Fibroblast of the aortic adventitia (primary cell): ENCODE measurements at regions not wholly inside any gene's neighbourhood (a gene's known extent, or its start where the extent isn't known, plus 50 kb on each side); places are given as distances from the start of the nearest gene placed in this dataset.

ENCODE experiments used
- DNase-seq: peaks from one replicate; pipeline ENCODE4 v3.0.0-alpha.2; 2010; ENCODE audit warnings: low read depth
- H3K4me3 ChIP-seq: 2 replicates; pipeline ENCODE4 v1.5.1; 2011; ENCODE audit warnings: low read depth, mild to moderate bottlenecking, control low read depth, low read length, moderate library complexity
- TF ChIP-seq, protein P1 (sequence below): IDR thresholded peaks from 2 replicates; pipeline ENCODE4 v1.5.1; 2011; ENCODE audit warnings: mild to moderate bottlenecking, low read length, control low read depth, inconsistent platforms; ENCODE audit not compliant: insufficient read depth

DNA sequence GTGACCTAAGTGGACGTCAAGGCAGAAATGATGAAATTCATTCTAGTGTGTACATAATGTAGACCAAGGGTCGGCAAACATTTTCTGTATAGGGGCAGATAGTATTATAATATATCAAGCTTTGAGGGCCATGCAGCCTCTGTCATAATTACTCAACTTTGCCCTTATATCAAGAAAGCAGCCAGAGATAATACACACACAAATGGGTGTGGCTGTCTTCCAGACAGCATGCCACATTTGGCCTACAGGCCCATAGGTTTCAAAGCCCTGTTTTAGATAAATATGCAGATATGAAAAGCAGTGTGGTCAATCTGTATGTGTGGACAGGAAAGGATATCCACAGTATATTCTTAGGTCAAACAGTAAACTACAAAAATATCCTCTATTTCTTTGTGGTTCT, 320.1 kb upstream of the FMN2 start:
- TF ChIP-seq, protein P1, sequence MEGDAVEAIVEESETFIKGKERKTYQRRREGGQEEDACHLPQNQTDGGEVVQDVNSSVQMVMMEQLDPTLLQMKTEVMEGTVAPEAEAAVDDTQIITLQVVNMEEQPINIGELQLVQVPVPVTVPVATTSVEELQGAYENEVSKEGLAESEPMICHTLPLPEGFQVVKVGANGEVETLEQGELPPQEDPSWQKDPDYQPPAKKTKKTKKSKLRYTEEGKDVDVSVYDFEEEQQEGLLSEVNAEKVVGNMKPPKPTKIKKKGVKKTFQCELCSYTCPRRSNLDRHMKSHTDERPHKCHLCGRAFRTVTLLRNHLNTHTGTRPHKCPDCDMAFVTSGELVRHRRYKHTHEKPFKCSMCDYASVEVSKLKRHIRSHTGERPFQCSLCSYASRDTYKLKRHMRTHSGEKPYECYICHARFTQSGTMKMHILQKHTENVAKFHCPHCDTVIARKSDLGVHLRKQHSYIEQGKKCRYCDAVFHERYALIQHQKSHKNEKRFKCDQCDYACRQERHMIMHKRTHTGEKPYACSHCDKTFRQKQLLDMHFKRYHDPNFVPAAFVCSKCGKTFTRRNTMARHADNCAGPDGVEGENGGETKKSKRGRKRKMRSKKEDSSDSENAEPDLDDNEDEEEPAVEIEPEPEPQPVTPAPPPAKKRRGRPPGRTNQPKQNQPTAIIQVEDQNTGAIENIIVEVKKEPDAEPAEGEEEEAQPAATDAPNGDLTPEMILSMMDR, result no peak
- DNase-seq, result no peak
- H3K4me3 ChIP-seq, result no peak overlapping the region

DNA sequence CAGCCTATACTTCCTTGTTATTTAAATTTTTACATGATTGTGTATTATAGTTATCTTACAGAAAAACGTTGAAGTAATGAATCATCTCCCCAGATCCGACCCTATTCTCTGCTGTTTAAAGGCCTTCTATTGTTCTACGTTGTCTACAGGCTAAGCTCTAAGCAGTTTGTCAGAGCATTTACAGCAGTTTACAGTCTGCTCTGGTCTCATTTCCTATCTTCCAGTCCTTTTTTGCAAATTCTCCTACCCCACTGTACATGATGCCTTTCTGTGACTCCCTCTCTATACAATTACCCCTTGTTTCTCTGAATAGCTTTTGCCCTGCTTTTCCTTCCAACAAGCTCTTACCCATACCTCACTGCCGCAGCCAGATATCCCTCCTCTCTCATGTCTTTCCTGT, 319.2 kb upstream of the FMN2 start:
- no peak overlapping the region for H3K4me3 ChIP-seq
- TF ChIP-seq, protein P1, result no peak
- DNase-seq, result no peak

DNA sequence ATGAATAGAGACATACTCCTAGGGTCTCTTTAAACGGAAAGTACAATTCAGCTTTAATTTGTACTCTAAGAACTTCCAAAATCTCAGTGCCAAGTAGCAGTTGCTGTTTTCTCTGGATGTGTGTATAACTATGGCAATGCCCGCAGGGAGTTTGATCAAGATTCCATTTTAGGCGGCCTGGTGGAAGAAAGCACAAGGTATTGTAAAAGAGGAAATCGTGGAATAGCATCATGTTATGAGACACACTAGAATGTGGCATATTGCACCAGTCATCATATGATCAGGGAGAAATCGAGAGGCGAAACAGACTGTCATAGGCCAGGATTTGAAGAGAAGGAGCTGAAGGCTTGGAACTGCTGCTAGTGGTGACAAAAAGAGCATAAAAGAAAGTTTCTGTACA, 316.2 kb upstream of the FMN2 start:
- H3K4me3 ChIP-seq, result no peak overlapping the region
- no peak for DNase-seq
- TF ChIP-seq, protein P1, result no peak

DNA sequence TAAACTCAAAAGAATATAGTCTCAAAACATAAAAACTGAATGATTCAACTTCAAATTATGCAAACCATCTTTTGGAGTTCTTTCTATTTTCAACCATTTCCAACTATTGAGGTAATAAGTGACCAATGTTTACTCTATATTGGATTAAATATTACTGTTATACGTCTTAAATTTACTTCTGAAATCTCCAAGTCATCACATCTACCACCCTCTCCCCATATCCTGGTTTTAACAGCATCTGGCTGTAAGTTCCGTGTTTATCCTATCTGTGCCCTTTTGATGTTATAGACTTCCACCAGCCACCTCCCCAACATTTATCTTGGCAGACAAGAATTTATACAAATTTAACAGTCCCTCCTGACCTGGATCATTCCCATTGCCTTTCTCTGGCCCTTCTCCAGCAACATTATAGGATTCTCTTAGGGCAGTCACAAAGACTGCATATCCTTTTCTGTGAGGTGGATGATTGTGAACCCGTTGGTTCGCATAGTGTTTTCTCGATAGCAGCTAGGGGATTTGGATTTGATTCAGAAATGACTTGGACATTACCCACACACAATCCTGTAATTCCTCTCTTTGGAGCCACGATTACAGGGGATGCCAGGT, 313.4 kb upstream of the FMN2 start:
- H3K4me3 ChIP-seq, result no peak overlapping the region
- TF ChIP-seq, protein P1, result no peak
- no peak for DNase-seq

DNA sequence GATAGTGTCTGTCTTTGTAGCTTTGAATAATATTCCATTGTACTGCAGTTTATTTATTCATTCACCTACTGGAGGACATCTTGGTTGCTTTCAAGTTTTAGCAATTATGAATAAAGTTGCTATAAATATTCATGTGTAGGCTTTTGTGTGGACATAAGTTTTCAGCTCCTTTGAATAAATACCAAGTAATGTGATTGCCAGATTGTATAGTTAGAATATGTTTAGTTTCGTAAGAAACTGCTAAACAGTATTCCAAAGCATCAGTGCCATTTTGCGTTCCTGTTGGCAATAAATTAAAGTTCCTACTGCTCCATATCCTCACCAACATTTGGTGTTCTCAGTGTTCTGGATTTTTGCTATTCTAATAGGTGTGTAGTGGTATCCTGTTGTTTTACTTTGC, 311.7 kb upstream of the FMN2 start:
- no peak overlapping the region for H3K4me3 ChIP-seq
- TF ChIP-seq, protein P1, result no peak
- no peak for DNase-seq

DNA sequence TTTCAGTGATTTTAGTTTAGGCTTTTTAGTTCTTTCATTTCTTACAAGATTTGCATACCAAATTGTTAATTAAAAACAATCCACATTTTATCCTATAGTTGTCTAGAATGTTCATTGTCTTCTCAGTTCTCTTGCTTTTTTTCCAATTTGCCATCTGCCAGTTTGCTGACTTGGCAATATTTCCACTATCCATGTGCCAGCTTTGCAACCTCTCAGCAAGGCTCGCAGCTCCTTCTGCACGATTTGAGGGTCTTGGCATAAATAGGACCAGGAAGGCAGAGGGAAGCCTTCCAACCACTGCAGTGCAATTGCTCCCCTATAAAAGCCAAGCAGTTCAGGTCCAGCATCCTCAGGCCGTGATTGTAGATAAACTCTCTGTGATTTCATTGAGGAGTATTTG, 306.8 kb upstream of the FMN2 start:
- H3K4me3 ChIP-seq, result no peak overlapping the region
- TF ChIP-seq, protein P1, result no peak
- DNase-seq, result no peak

DNA sequence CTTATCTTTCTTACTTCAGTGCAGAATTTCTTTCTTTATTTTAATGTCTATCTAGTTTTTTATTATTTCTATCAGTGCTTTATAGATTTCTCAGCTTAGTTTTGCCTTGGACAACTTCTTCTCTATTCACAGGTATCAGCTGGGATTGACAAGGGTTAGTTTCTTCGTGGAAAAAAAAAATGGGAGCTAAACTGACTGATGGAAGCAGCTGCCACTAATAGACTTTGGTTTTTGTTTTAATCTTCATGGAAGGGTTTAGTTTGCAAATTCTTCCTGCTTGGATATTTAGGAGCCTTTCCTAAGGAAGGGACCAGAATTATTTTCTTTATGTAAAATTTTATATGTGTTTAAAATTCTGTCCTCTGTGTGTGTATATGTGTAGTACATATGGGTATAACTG, 306.1 kb upstream of the FMN2 start:
- TF ChIP-seq, protein P1, result no peak
- no peak for DNase-seq
- H3K4me3 ChIP-seq, result no peak overlapping the region
